Astrocyte (in vitro differentiated cells and primary cell): ENCODE measurements at regions not wholly inside any gene's neighbourhood (a gene's known extent, or its start where the extent isn't known, plus 50 kb on each side); places are given as distances from the start of the nearest gene placed in this dataset.

Experiments
- DNase-seq: peaks from one replicate; pipeline ENCODE4 v3.0.0-alpha.2; 2010; ENCODE audit warnings: low read depth
- FAIRE-seq: peaks from 2 replicates; lab custom pipeline; 2011; peaks lifted over from hg19 to GRCh38; lab: Jason Lieb, UNC
- H2AFZ ChIP-seq: 2 replicates; pipeline ENCODE4 v1.6.0; 2012; ENCODE audit warnings: low read depth, low read length, inconsistent platforms
- H3K27ac ChIP-seq: 2 replicates; pipeline ENCODE4 v1.5.1; 2011; ENCODE audit warnings: low read depth, low read length, inconsistent platforms
- H3K27me3 ChIP-seq: 2 replicates; pipeline ENCODE4 v1.6.0; 2011; ENCODE audit warnings: low read length, inconsistent platforms; ENCODE audit not compliant: insufficient read depth
- H3K36me3 ChIP-seq: 2 replicates; pipeline ENCODE4 v1.5.1; 2011; ENCODE audit warnings: low read length, inconsistent platforms; ENCODE audit not compliant: insufficient read depth
- H3K4me1 ChIP-seq: 2 replicates; pipeline ENCODE4 v1.5.1; 2011; ENCODE audit warnings: low read length, inconsistent platforms; ENCODE audit not compliant: insufficient read depth
- H3K4me2 ChIP-seq: 2 replicates; pipeline ENCODE4 v1.6.0; 2012; ENCODE audit warnings: low read length, inconsistent platforms
- H3K4me3 ChIP-seq: 2 replicates; pipeline ENCODE4 v1.5.1; 2011; ENCODE audit warnings: low read depth, mild to moderate bottlenecking, low read length, inconsistent platforms; ENCODE audit not compliant: insufficient read depth
- H3K79me2 ChIP-seq: 2 replicates; pipeline ENCODE4 v1.6.0; 2012; ENCODE audit warnings: mild to moderate bottlenecking, low read length, inconsistent platforms; ENCODE audit not compliant: insufficient read depth
- H3K9ac ChIP-seq: 2 replicates; pipeline ENCODE4 v1.6.0; 2012; ENCODE audit warnings: mild to moderate bottlenecking, low read length, inconsistent platforms
- H3K9me3 ChIP-seq: 2 replicates; pipeline ENCODE4 v1.5.1; 2012; ENCODE audit warnings: low read depth, mild to moderate bottlenecking, low read length, inconsistent platforms; ENCODE audit not compliant: insufficient read depth
- H4K20me1 ChIP-seq: 2 replicates; pipeline ENCODE4 v1.6.0; 2012; ENCODE audit warnings: low read length, inconsistent platforms; ENCODE audit not compliant: insufficient read depth
- H3K27ac Mint-ChIP-seq: one replicate; pipeline ENCODE4 v1.8.0; 2021; ENCODE audit warnings: mild to moderate bottlenecking, mixed read lengths; ENCODE audit not compliant: unreplicated experiment
- H3K27me3 Mint-ChIP-seq: one replicate; pipeline ENCODE4 v1.8.0; 2021; ENCODE audit warnings: low read depth, mixed read lengths; ENCODE audit not compliant: unreplicated experiment
- H3K36me3 Mint-ChIP-seq: one replicate; pipeline ENCODE4 v1.8.0; 2021; ENCODE audit warnings: low read depth, mixed read lengths; ENCODE audit not compliant: unreplicated experiment
- H3K4me1 Mint-ChIP-seq: one replicate; pipeline ENCODE4 v1.8.0; 2021; ENCODE audit warnings: low read depth, mixed read lengths; ENCODE audit not compliant: unreplicated experiment
- H3K4me3 Mint-ChIP-seq: one replicate; pipeline ENCODE4 v1.8.0; 2021; ENCODE audit warnings: mild to moderate bottlenecking, moderate library complexity, mixed read lengths; ENCODE audit not compliant: unreplicated experiment
- H3K9me3 Mint-ChIP-seq: one replicate; pipeline ENCODE4 v1.8.0; 2021; ENCODE audit warnings: mild to moderate bottlenecking, mixed read lengths; ENCODE audit not compliant: unreplicated experiment
- EZH2 ChIP-seq: IDR thresholded peaks from 2 replicates; pipeline ENCODE4 v1.6.1; 2012; ENCODE audit warnings: mild to moderate bottlenecking, low read length, inconsistent platforms; ENCODE audit not compliant: insufficient read depth
- TF ChIP-seq, protein P1 (sequence below): IDR thresholded peaks from 2 replicates; pipeline ENCODE4 v1.5.1; 2011; ENCODE audit warnings: low read depth, mild to moderate bottlenecking, inconsistent platforms, low read length, moderate library complexity; ENCODE audit not compliant: insufficient read depth

DNA sequence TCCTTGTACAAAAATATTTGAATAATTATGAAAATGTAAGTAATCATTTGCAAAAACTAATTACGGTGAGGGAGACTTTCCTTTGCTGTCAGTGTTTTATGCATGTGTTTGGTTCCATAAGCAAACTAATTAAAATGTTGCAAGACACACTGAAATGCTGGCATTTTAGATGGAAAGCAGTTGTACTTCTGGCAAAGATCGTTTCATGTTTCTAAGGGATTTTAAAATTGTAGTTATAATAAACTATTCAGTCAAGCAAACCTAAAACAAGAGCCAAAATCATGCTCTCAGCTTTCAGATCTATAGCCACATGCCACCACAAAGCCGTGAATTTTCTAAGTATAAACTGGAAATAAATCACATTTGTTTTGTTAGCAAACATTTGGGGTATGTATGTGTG lies 240.1 kb upstream of the ZNF385D start:
- H3K4me3 Mint-ChIP-seq: no peak overlapping the region
- Histone ChIP-seq H4K20me1 (no peaks in the 10 kb centered on the region), H3K4me1 (no peaks in the 10 kb centered on the region), H3K36me3 (no peaks in the 10 kb centered on the region), H3K4me2 (no peak overlapping the region), H3K27ac (no peak overlapping the region), H3K27me3 (no peaks in the 10 kb centered on the region), H3K9me3 (no peaks in the 10 kb centered on the region), H3K4me3 (no peak overlapping the region), H3K9ac (no peak overlapping the region), H2AFZ (no peak overlapping the region), H3K79me2 (no peaks in the 10 kb centered on the region)
- no peaks in the 10 kb centered on the region for H3K9me3 Mint-ChIP-seq
- TF ChIP-seq EZH2: no peak
- TF ChIP-seq, protein P1, sequence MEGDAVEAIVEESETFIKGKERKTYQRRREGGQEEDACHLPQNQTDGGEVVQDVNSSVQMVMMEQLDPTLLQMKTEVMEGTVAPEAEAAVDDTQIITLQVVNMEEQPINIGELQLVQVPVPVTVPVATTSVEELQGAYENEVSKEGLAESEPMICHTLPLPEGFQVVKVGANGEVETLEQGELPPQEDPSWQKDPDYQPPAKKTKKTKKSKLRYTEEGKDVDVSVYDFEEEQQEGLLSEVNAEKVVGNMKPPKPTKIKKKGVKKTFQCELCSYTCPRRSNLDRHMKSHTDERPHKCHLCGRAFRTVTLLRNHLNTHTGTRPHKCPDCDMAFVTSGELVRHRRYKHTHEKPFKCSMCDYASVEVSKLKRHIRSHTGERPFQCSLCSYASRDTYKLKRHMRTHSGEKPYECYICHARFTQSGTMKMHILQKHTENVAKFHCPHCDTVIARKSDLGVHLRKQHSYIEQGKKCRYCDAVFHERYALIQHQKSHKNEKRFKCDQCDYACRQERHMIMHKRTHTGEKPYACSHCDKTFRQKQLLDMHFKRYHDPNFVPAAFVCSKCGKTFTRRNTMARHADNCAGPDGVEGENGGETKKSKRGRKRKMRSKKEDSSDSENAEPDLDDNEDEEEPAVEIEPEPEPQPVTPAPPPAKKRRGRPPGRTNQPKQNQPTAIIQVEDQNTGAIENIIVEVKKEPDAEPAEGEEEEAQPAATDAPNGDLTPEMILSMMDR: no peak
- FAIRE-seq (no peak), DNase-seq (no peak)
- H3K27ac Mint-ChIP-seq: no peak overlapping the region
- no peaks in the 10 kb centered on the region for H3K27me3 Mint-ChIP-seq
- no peaks in the 10 kb centered on the region for H3K36me3 Mint-ChIP-seq
- no peaks in the 10 kb centered on the region for H3K4me1 Mint-ChIP-seq

DNA sequence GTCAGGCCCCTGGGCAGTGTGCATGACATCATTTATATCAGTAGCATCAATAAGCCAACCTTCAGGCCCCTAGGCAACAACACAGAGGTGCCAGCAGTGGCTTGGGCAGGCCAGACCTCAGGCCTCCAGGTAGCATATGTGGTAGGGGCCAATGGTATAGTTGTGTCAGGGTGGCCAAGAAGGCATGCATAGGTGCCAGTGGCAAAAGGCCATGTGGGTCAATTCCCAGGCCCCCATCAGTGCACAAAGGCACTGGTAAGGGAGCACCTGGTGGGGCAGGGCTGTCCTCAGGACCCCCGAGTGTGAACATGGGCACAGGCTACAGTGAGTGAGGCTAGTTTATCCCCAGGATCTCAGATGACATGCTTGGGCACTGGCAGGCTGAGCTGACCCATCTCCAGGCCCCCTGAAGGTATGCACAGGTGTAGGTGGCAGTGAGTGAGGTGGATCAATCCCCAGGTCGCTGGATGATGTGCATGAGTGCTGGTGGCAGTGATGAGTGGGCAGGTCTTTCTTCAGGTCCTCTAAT lies 244.1 kb upstream of the ZNF385D start:
- Histone ChIP-seq H4K20me1 (no peaks in the 10 kb centered on the region), H3K79me2 (no peaks in the 10 kb centered on the region), H3K27me3 (no peaks in the 10 kb centered on the region), H3K9me3 (no peaks in the 10 kb centered on the region), H3K36me3 (no peaks in the 10 kb centered on the region), H3K4me2 (no peak overlapping the region), H3K4me3 (no peak overlapping the region), H3K4me1 (no peaks in the 10 kb centered on the region), H3K9ac (no peak overlapping the region), H2AFZ (no peak overlapping the region), H3K27ac (no peak overlapping the region)
- TF ChIP-seq EZH2: no peak
- TF ChIP-seq, protein P1: no peak
- Mint-ChIP-seq H3K27ac (no peak overlapping the region), H3K36me3 (no peaks in the 10 kb centered on the region), H3K9me3 (no peaks in the 10 kb centered on the region), H3K4me3 (no peak overlapping the region), H3K27me3 (no peaks in the 10 kb centered on the region), H3K4me1 (no peaks in the 10 kb centered on the region)
- DNase-seq: no peak
- FAIRE-seq: no peak

DNA sequence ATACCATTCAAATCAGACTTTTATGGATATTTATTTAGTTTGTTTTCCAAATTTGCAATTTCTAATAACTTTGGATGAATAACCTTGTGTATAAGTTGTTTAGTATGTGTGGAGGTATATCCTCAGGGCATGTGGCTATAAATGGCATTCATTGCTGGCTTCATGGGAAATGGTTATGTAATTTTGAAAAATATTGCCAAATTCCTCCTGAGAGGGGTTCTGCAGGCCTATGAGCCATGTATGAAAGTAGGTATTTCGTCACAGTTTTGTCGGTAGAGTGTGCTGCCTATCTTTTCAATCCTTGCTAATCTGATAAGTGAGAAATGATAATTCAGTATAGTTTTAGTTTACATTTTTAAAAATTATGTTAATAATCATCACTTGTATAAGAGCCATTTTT lies 256.4 kb upstream of the ZNF385D start:
- no peaks in the 10 kb centered on the region for H3K9me3 Mint-ChIP-seq
- no peaks in the 10 kb centered on the region for H3K36me3 ChIP-seq
- no peaks in the 10 kb centered on the region for H3K36me3 Mint-ChIP-seq
- no peaks in the 10 kb centered on the region for H3K9me3 ChIP-seq
- no peak overlapping the region for H3K27ac ChIP-seq
- DNase-seq: no peak
- no peak overlapping the region for H2AFZ ChIP-seq
- no peak for FAIRE-seq
- no peaks in the 10 kb centered on the region for H3K79me2 ChIP-seq
- TF ChIP-seq, protein P1: no peak
- no peak for TF ChIP-seq EZH2
- no peaks in the 10 kb centered on the region for H3K4me1 ChIP-seq
- H3K4me1 Mint-ChIP-seq: peaks cover 1% of the 10 kb centered on the region
- no peak overlapping the region for H3K4me3 Mint-ChIP-seq
- H3K4me2 ChIP-seq: no peak overlapping the region
- no peak overlapping the region for H3K27ac Mint-ChIP-seq
- H3K4me3 ChIP-seq: no peak overlapping the region
- H3K9ac ChIP-seq: no peak overlapping the region
- no peaks in the 10 kb centered on the region for H4K20me1 ChIP-seq
- no peaks in the 10 kb centered on the region for H3K27me3 Mint-ChIP-seq
- no peaks in the 10 kb centered on the region for H3K27me3 ChIP-seq
